WTC11 (cell line): ENCODE measurements at regions not wholly inside any gene's neighbourhood (a gene's known extent, or its start where the extent isn't known, plus 50 kb on each side); places are given as distances from the start of the nearest gene placed in this dataset.

ENCODE experiments used
- EMX1 ChIP-seq: fragments of 250-450 bp; sonication (Bioruptor Pico); IDR thresholded peaks from 2 replicates; pipeline ENCODE4 v1.8.0; 2021; ENCODE audit warnings: mild to moderate bottlenecking
- TF ChIP-seq, protein P1 (sequence below): sonication (generic); formaldehyde crosslinking; IDR thresholded peaks from 2 replicates; pipeline ENCODE4 v1.8.0; 2022; ENCODE audit warnings: mild to moderate bottlenecking, missing genetic modification reagents
- TF ChIP-seq, protein P2 (sequence below): fragments of 200-600 bp; IDR thresholded peaks from 2 replicates; pipeline ENCODE4 v1.8.0; 2022; ENCODE audit warnings: antibody characterized with exemption
- TF ChIP-seq, protein P3 (sequence below): sonication (generic); formaldehyde crosslinking; IDR thresholded peaks from 2 replicates; pipeline ENCODE4 v1.8.0; 2022; ENCODE audit warnings: mild to moderate bottlenecking, missing genetic modification reagents
- TF ChIP-seq, protein P4 (sequence below): sonication (generic); formaldehyde crosslinking; IDR thresholded peaks from 2 replicates; pipeline ENCODE4 v1.8.1; 2023; ENCODE audit warnings: mild to moderate bottlenecking, missing genetic modification reagents, moderate library complexity
- TF ChIP-seq, protein P5 (sequence below): sonication (generic); formaldehyde crosslinking; IDR thresholded peaks from 2 replicates; pipeline ENCODE4 v1.8.0; 2022; ENCODE audit warnings: mild to moderate bottlenecking, missing genetic modification reagents

DNA sequence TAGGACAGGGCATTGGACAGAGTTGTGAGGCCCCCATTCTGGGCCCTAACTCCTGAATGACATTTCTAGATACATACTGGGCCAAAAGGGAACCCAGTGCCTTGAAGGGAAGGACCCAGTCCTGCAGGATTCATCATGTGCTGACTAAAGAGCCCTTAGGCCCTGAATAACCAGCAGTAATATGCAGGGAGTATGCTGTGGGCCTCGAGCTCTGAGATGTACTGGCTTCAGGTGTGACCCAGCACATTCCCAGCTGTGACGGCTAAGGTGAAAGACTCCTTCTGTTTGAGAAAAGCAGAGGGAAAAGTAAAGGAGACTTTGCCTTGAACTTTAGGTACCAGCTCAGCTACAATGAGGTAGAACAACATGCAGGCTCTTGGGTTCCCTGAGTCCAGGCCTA, 138.2 kb upstream of the HUWE1 start:
- TF ChIP-seq, protein P1, sequence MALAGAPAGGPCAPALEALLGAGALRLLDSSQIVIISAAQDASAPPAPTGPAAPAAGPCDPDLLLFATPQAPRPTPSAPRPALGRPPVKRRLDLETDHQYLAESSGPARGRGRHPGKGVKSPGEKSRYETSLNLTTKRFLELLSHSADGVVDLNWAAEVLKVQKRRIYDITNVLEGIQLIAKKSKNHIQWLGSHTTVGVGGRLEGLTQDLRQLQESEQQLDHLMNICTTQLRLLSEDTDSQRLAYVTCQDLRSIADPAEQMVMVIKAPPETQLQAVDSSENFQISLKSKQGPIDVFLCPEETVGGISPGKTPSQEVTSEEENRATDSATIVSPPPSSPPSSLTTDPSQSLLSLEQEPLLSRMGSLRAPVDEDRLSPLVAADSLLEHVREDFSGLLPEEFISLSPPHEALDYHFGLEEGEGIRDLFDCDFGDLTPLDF = no peak
- TF ChIP-seq, protein P2, sequence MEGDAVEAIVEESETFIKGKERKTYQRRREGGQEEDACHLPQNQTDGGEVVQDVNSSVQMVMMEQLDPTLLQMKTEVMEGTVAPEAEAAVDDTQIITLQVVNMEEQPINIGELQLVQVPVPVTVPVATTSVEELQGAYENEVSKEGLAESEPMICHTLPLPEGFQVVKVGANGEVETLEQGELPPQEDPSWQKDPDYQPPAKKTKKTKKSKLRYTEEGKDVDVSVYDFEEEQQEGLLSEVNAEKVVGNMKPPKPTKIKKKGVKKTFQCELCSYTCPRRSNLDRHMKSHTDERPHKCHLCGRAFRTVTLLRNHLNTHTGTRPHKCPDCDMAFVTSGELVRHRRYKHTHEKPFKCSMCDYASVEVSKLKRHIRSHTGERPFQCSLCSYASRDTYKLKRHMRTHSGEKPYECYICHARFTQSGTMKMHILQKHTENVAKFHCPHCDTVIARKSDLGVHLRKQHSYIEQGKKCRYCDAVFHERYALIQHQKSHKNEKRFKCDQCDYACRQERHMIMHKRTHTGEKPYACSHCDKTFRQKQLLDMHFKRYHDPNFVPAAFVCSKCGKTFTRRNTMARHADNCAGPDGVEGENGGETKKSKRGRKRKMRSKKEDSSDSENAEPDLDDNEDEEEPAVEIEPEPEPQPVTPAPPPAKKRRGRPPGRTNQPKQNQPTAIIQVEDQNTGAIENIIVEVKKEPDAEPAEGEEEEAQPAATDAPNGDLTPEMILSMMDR = no peak
- TF ChIP-seq, protein P3, sequence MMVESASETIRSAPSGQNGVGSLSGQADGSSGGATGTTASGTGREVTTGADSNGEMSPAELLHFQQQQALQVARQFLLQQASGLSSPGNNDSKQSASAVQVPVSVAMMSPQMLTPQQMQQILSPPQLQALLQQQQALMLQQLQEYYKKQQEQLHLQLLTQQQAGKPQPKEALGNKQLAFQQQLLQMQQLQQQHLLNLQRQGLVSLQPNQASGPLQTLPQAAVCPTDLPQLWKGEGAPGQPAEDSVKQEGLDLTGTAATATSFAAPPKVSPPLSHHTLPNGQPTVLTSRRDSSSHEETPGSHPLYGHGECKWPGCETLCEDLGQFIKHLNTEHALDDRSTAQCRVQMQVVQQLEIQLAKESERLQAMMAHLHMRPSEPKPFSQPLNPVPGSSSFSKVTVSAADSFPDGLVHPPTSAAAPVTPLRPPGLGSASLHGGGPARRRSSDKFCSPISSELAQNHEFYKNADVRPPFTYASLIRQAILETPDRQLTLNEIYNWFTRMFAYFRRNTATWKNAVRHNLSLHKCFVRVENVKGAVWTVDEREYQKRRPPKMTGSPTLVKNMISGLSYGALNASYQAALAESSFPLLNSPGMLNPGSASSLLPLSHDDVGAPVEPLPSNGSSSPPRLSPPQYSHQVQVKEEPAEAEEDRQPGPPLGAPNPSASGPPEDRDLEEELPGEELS (CRISPR knock-in tag) = no peak
- TF ChIP-seq, protein P4, sequence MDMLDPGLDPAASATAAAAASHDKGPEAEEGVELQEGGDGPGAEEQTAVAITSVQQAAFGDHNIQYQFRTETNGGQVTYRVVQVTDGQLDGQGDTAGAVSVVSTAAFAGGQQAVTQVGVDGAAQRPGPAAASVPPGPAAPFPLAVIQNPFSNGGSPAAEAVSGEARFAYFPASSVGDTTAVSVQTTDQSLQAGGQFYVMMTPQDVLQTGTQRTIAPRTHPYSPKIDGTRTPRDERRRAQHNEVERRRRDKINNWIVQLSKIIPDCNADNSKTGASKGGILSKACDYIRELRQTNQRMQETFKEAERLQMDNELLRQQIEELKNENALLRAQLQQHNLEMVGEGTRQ (CRISPR knock-in tag) = no peak
- TF ChIP-seq EMX1 = no peak
- TF ChIP-seq, protein P5, sequence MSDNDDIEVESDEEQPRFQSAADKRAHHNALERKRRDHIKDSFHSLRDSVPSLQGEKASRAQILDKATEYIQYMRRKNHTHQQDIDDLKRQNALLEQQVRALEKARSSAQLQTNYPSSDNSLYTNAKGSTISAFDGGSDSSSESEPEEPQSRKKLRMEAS (CRISPR knock-in tag) = no peak
